GM13976 (cell line): ENCODE measurements at regions not wholly inside any gene's neighbourhood (a gene's known extent, or its start where the extent isn't known, plus 50 kb on each side); places are given as distances from the start of the nearest gene placed in this dataset.
"Not testable (repeated sequence)": the region's sequence is repeated elsewhere in the genome, so short reads cannot be mapped to it uniquely, and the experiment has no call there.

Experiments
- DNase-seq: peaks from one replicate; pipeline ENCODE4 v3.0.0; 2012; ENCODE audit warnings: low spot score
- CTCF ChIP-seq: IDR thresholded peaks from 2 replicates; pipeline ENCODE4 v1.5.1; 2012; ENCODE audit warnings: borderline replicate concordance, mild to moderate bottlenecking; ENCODE audit not compliant: insufficient read depth; ENCODE audit errors: extremely low read depth, missing control alignments, control extremely low read depth
- in situ Hi-C: fragments of 300-500 bp; cut with MboI; formaldehyde crosslinking; loops from one replicate; pipeline ENCODE4 v1.12.0; 2022; ENCODE audit warnings: low sequenced_read_pairs, mixed read lengths, inconsistent platforms; ENCODE audit not compliant: unreplicated experiment

GRCh38 chr7:13108061-13108460 lies 420.6 kb downstream of the ARL4A start:
- TF ChIP-seq CTCF: no peak
- DNase-seq: no peak
- in situ Hi-C loops: no loop called here

- TF ChIP-seq CTCF: no peak
- DNase-seq: no peak
- in situ Hi-C loops: no loop called here
Measured at GRCh38 chr7:13109201-13109600, 421.8 kb downstream of the ARL4A start.

- in situ Hi-C loops: no loop called here
Measured at GRCh38 chr7:13110107-13110506, 422.7 kb downstream of the ARL4A start.

GRCh38 chr7:13111230-13111629 lies 423.8 kb downstream of the ARL4A start:
- no peak for TF ChIP-seq CTCF
- DNase-seq: no peak
- in situ Hi-C loops: no loop called here

More at GRCh38 chr7:13110107-13110506, 422.7 kb downstream of the ARL4A start:
- no peak for TF ChIP-seq CTCF
- no peak for DNase-seq

GRCh38 chr7:13114240-13114639 lies 426.8 kb downstream of the ARL4A start:
- in situ Hi-C loops: not testable (repeated sequence)

GRCh38 chr7:13115157-13115772 lies 427.8 kb downstream of the ARL4A start:
- no peak for DNase-seq
- TF ChIP-seq CTCF: no peak
- in situ Hi-C loops: no loop called here

More at GRCh38 chr7:13114240-13114639, 426.8 kb downstream of the ARL4A start:
- DNase-seq: not testable (repeated sequence)

GRCh38 chr7:13115855-13116254 lies 428.4 kb downstream of the ARL4A start:
- in situ Hi-C loops: no loop called here
- TF ChIP-seq CTCF: no peak
- no peak for DNase-seq
